Keratinocyte (primary cell): ENCODE measurements at regions not wholly inside any gene's neighbourhood (a gene's known extent, or its start where the extent isn't known, plus 50 kb on each side); places are given as distances from the start of the nearest gene placed in this dataset.

Source experiments
- EZH2 ChIP-seq: IDR thresholded peaks from one replicate; pipeline ENCODE4 v1.6.1; 2012; ENCODE audit warnings: inconsistent platforms, mild to moderate bottlenecking, low read length, moderate library complexity
- TF ChIP-seq, protein P1 (sequence below), 3 experiments: IDR thresholded peaks in 1 of 3; conservative IDR thresholded peaks in 1 of 3; optimal IDR thresholded peaks in 1 of 3; 2 replicates in 2 of 3; 3 replicates in 1 of 3; pipeline versions ENCODE3 to v1.5.1; 2011; ENCODE audit warnings: low read length in 3 of 3, mild to moderate bottlenecking in 3 of 3, moderate library complexity in 2 of 3, control low read depth in 1 of 3, inconsistent platforms in 1 of 3; ENCODE audit not compliant: insufficient read depth in 2 of 3; ENCODE audit errors: extremely low read depth in 1 of 3

DNA sequence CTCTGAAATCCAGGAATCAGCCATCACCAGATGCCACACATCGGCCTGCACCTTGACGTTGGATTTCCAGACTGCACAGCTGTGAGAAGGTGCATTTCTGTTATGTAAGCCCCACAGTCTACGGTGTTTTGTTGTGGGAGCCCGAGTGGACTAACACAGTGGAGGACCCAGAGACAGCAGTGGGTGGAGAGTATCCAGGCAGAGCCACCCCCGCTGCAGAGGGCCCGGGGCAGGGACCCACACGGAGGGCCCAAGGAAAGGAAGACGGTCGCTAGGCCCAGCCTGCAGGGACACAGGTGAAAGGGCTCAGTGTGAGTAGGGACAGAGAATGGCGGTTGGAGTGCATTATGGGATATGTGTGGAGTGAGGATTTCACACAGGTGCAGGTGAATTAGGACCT, 288.3 kb upstream of the AJAP1 start:
- TF ChIP-seq, protein P1, sequence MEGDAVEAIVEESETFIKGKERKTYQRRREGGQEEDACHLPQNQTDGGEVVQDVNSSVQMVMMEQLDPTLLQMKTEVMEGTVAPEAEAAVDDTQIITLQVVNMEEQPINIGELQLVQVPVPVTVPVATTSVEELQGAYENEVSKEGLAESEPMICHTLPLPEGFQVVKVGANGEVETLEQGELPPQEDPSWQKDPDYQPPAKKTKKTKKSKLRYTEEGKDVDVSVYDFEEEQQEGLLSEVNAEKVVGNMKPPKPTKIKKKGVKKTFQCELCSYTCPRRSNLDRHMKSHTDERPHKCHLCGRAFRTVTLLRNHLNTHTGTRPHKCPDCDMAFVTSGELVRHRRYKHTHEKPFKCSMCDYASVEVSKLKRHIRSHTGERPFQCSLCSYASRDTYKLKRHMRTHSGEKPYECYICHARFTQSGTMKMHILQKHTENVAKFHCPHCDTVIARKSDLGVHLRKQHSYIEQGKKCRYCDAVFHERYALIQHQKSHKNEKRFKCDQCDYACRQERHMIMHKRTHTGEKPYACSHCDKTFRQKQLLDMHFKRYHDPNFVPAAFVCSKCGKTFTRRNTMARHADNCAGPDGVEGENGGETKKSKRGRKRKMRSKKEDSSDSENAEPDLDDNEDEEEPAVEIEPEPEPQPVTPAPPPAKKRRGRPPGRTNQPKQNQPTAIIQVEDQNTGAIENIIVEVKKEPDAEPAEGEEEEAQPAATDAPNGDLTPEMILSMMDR (optimal IDR thresholded peaks at IDR 0.05 in 1 of 3, IDR thresholded peaks at IDR 0.05 in 1 of 3, conservative IDR thresholded peaks at IDR 0.05 in 1 of 3; ENCODE audit: extremely low read depth in 1 of 3, insufficient read depth in 2 of 3, low read length in 3 of 3), result no peak
- no peak for TF ChIP-seq EZH2
